ENCODE measurements at regions not wholly inside any gene's neighbourhood (a gene's known extent, or its start where the extent isn't known, plus 50 kb on each side); places are given as distances from the start of the nearest gene placed in this dataset.

GRCh38 chr3:87175732-87176131 is 51.4 kb upstream of the CHMP2B start:
- no peaks in the 10 kb centered on the region for H3K36me3 ChIP-seq (ENCODE audit: control insufficient read depth, insufficient read depth, low read length, severe bottlenecking)
- peak; percentile 52 for DNase-seq (ENCODE audit: low read depth)
- H3K4me3 ChIP-seq (ENCODE audit: low read length), result peak overlapping the region; percentile 18
- peaks cover 8% of the 10 kb centered on the region for H3K4me1 ChIP-seq (ENCODE audit: control insufficient read depth, insufficient read depth, low read length)
- no peaks in the 10 kb centered on the region for H3K27me3 ChIP-seq (replicated peaks; ENCODE audit: control insufficient read depth, insufficient read depth, low read length)
- no peak overlapping the region for H3K9ac ChIP-seq (ENCODE audit: low read length)
- H3K9me3 ChIP-seq (ENCODE audit: control insufficient read depth, low read length), result no peaks in the 10 kb centered on the region

DNA sequence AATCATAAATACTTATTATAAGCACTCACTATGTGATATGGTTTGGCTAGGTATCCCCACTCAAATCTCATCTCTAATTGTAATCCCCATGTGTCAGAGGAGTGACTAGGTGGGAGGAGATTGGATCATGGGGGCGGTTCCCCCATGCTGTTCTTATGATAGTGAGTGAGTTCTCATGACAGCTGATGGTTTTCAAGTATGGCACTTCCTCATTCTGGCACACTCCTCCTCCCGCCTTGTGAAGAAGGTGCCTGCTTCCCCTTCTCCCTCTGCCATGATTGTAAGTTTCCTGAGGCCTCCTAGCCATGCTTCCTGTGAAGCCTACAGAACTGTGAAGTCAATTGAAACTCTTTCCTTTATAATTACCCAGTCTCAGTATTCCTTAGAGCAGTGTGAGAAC is 53.3 kb upstream of the CHMP2B start:
- no peak for DNase-seq (ENCODE audit: low read depth)
- Histone ChIP-seq H3K4me3 (ENCODE audit: low read length) (no peak overlapping the region), H3K4me1 (ENCODE audit: control insufficient read depth, insufficient read depth, low read length) (peaks cover 8% of the 10 kb centered on the region), H3K27me3 (replicated peaks; ENCODE audit: control insufficient read depth, insufficient read depth, low read length) (no peaks in the 10 kb centered on the region), H3K9me3 (ENCODE audit: control insufficient read depth, low read length) (no peaks in the 10 kb centered on the region), H3K36me3 (ENCODE audit: control insufficient read depth, insufficient read depth, low read length, severe bottlenecking) (no peaks in the 10 kb centered on the region), H3K9ac (ENCODE audit: low read length) (no peak overlapping the region)

- H3K36me3 ChIP-seq (ENCODE audit: control insufficient read depth, insufficient read depth, low read length, severe bottlenecking), result no peaks in the 10 kb centered on the region
- H3K4me1 ChIP-seq (ENCODE audit: control insufficient read depth, insufficient read depth, low read length), result peaks cover 8% of the 10 kb centered on the region
- H3K27me3 ChIP-seq (replicated peaks; ENCODE audit: control insufficient read depth, insufficient read depth, low read length), result no peaks in the 10 kb centered on the region
- no peak overlapping the region for H3K4me3 ChIP-seq (ENCODE audit: low read length)
- peak; percentile 30 for DNase-seq (ENCODE audit: low read depth)
- H3K9ac ChIP-seq (ENCODE audit: low read length), result no peak overlapping the region
- no peaks in the 10 kb centered on the region for H3K9me3 ChIP-seq (ENCODE audit: control insufficient read depth, low read length)
Measured at GRCh38 chr3:87173071-87173470, 54.0 kb upstream of the CHMP2B start.

DNA sequence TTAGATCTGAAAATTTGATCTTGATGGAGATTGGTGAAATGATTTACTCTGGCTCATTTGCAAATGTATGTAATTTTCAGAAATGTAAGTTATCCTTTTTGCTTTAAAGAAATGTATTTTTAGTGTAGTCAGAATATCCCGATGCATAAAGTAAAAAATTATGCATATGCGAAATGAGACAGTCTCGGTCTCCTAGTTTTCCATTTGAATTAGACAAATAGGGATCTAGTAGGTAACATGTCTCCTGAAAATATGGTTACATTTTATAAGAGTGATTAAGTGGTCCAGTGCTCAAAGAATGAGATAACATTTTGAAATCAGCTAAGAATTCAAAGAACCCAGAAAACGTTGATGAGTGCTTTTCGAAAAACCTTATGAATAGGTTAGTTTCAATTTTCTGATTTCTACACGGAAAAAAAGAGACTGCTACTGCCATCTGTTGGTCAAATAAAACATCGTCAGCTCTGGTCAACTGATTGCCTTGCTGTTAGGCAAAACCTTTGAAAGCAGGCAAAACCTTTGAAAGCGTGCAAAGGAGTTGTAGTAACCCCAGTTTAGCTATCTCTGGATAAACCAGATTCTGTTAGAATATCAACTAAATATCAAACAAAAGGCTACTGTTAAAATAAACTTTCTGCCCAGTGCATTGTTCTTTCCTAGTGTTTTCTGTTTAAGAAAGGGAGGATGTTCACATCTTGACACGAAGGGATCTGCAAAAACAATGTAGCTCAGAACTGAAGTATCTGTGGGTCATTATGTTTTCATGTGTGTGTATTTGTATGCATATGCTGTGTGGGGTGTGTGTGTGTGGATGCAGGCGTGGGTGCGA is 59.3 kb upstream of the CHMP2B start:
- Histone ChIP-seq H3K4me3 (ENCODE audit: low read length) (peak overlapping the region; percentile 87), H3K9me3 (ENCODE audit: control insufficient read depth, low read length) (no peaks in the 10 kb centered on the region), H3K36me3 (ENCODE audit: control insufficient read depth, insufficient read depth, low read length, severe bottlenecking) (no peaks in the 10 kb centered on the region), H3K4me1 (ENCODE audit: control insufficient read depth, insufficient read depth, low read length) (no peaks in the 10 kb centered on the region), H3K27me3 (replicated peaks; ENCODE audit: control insufficient read depth, insufficient read depth, low read length) (no peaks in the 10 kb centered on the region), H3K9ac (ENCODE audit: low read length) (peak overlapping the region; percentile 87)
- DNase-seq (ENCODE audit: low read depth), result peak; percentile 88

- no peaks in the 10 kb centered on the region for H3K27me3 ChIP-seq (replicated peaks; ENCODE audit: control insufficient read depth, insufficient read depth, low read length)
- H3K9ac ChIP-seq (ENCODE audit: low read length), result no peak overlapping the region
- H3K4me1 ChIP-seq (ENCODE audit: control insufficient read depth, insufficient read depth, low read length), result no peaks in the 10 kb centered on the region
- H3K4me3 ChIP-seq (ENCODE audit: low read length), result no peak overlapping the region
- H3K9me3 ChIP-seq (ENCODE audit: control insufficient read depth, low read length), result no peaks in the 10 kb centered on the region
- DNase-seq (ENCODE audit: low read depth), result no peak
- H3K36me3 ChIP-seq (ENCODE audit: control insufficient read depth, insufficient read depth, low read length, severe bottlenecking), result no peaks in the 10 kb centered on the region
Measured at GRCh38 chr3:87164245-87164644, 62.9 kb upstream of the CHMP2B start.

DNA sequence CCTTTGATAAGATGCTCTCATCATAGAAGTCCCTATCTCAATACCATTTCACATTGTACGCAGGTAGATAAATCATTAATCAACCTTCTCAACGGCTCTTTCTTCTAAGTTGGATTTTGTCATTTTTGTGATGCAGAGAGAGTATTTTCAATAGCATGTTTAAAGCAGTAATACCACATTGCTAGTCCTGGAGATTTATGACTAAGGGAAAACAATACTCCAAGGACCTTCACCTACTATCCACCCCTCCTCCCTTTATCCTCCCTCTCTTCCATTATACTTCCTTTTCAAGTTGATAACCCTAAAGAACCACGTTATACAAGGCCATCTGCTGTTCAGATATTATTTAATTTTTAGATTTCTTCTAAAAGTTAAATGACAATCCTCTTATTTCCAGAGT is 65.3 kb upstream of the CHMP2B start:
- H3K9ac ChIP-seq (ENCODE audit: low read length), result no peak overlapping the region
- H3K27me3 ChIP-seq (replicated peaks; ENCODE audit: control insufficient read depth, insufficient read depth, low read length), result no peaks in the 10 kb centered on the region
- no peak for DNase-seq (ENCODE audit: low read depth)
- no peaks in the 10 kb centered on the region for H3K9me3 ChIP-seq (ENCODE audit: control insufficient read depth, low read length)
- no peak overlapping the region for H3K4me3 ChIP-seq (ENCODE audit: low read length)
- no peaks in the 10 kb centered on the region for H3K36me3 ChIP-seq (ENCODE audit: control insufficient read depth, insufficient read depth, low read length, severe bottlenecking)
- H3K4me1 ChIP-seq (ENCODE audit: control insufficient read depth, insufficient read depth, low read length), result no peaks in the 10 kb centered on the region

- no peaks in the 10 kb centered on the region for H3K27me3 ChIP-seq (replicated peaks; ENCODE audit: control insufficient read depth, insufficient read depth, low read length)
- no peak overlapping the region for H3K4me3 ChIP-seq (ENCODE audit: low read length)
- H3K9ac ChIP-seq (ENCODE audit: low read length), result no peak overlapping the region
- no peaks in the 10 kb centered on the region for H3K36me3 ChIP-seq (ENCODE audit: control insufficient read depth, insufficient read depth, low read length, severe bottlenecking)
- H3K9me3 ChIP-seq (ENCODE audit: control insufficient read depth, low read length), result no peaks in the 10 kb centered on the region
- no peak for DNase-seq (ENCODE audit: low read depth)
- H3K4me1 ChIP-seq (ENCODE audit: control insufficient read depth, insufficient read depth, low read length), result no peaks in the 10 kb centered on the region
Measured at GRCh38 chr3:87161417-87161816, 65.7 kb upstream of the CHMP2B start.

GRCh38 chr3:87161013-87161412 is 66.1 kb upstream of the CHMP2B start:
- no peak for DNase-seq (ENCODE audit: low read depth)
- H3K4me1 ChIP-seq (ENCODE audit: control insufficient read depth, insufficient read depth, low read length), result no peaks in the 10 kb centered on the region
- no peaks in the 10 kb centered on the region for H3K9me3 ChIP-seq (ENCODE audit: control insufficient read depth, low read length)
- H3K9ac ChIP-seq (ENCODE audit: low read length), result no peak overlapping the region
- H3K27me3 ChIP-seq (replicated peaks; ENCODE audit: control insufficient read depth, insufficient read depth, low read length), result no peaks in the 10 kb centered on the region
- H3K36me3 ChIP-seq (ENCODE audit: control insufficient read depth, insufficient read depth, low read length, severe bottlenecking), result no peaks in the 10 kb centered on the region
- H3K4me3 ChIP-seq (ENCODE audit: low read length), result no peak overlapping the region

DNA sequence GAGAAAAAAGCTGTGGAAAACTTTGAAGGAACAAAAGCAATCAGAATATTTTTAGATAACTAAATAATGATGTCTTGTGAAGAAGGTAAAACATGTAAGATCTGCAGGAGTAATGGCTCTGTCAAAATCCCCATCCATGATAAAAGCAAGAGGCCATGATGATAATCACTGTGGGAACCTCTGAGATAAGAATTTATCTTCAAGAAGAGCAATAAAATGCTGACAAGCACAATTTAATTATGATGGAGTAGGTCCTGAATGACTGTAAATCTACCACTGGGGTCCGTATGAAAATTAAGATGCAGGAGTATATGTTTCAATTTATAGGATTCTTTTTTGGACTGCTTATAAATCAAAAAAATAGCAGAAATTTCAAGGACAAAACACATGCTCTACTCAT is 68.3 kb upstream of the CHMP2B start:
- no peak for DNase-seq (ENCODE audit: low read depth)

DNA sequence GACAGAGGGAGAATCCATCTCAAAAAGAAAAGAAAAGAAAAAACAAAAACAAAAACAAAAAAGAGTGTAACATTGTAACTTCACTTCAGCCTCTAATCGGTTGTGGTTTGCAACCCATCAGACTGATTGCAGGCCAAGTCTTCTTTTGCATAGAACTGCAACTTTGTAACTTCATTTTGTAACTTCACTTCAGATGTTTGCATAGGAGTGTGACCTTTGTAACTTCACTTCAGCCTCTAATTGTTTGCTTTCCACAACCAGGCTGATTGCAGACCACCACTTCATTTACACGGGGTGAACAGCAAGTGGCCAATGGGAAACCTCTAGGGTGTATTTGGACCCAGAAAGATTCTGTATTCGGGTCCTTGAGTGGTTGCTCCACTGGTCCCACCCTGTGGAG is 79.1 kb upstream of the CHMP2B start:
- no peak for DNase-seq (ENCODE audit: low read depth)
- Histone ChIP-seq H3K36me3 (ENCODE audit: control insufficient read depth, insufficient read depth, low read length, severe bottlenecking) (no peaks in the 10 kb centered on the region), H3K27me3 (replicated peaks; ENCODE audit: control insufficient read depth, insufficient read depth, low read length) (no peaks in the 10 kb centered on the region), H3K4me1 (ENCODE audit: control insufficient read depth, insufficient read depth, low read length) (peaks cover 1% of the 10 kb centered on the region), H3K9me3 (ENCODE audit: control insufficient read depth, low read length) (no peaks in the 10 kb centered on the region), H3K9ac (ENCODE audit: low read length) (no peak overlapping the region), H3K4me3 (ENCODE audit: low read length) (no peak overlapping the region)

More for the DNA sequence above, 68.3 kb upstream of the CHMP2B start:
- Histone ChIP-seq H3K36me3 (ENCODE audit: control insufficient read depth, insufficient read depth, low read length, severe bottlenecking) (no peaks in the 10 kb centered on the region), H3K27me3 (replicated peaks; ENCODE audit: control insufficient read depth, insufficient read depth, low read length) (no peaks in the 10 kb centered on the region), H3K9me3 (ENCODE audit: control insufficient read depth, low read length) (no peaks in the 10 kb centered on the region), H3K4me1 (ENCODE audit: control insufficient read depth, insufficient read depth, low read length) (peaks cover 6% of the 10 kb centered on the region), H3K9ac (ENCODE audit: low read length) (no peak overlapping the region), H3K4me3 (ENCODE audit: low read length) (no peak overlapping the region)

- no peak for DNase-seq (ENCODE audit: low read depth)
- no peak overlapping the region for H3K9ac ChIP-seq (ENCODE audit: low read length)
- no peaks in the 10 kb centered on the region for H3K36me3 ChIP-seq (ENCODE audit: control insufficient read depth, insufficient read depth, low read length, severe bottlenecking)
- no peaks in the 10 kb centered on the region for H3K4me1 ChIP-seq (ENCODE audit: control insufficient read depth, insufficient read depth, low read length)
- no peaks in the 10 kb centered on the region for H3K9me3 ChIP-seq (ENCODE audit: control insufficient read depth, low read length)
- no peaks in the 10 kb centered on the region for H3K27me3 ChIP-seq (replicated peaks; ENCODE audit: control insufficient read depth, insufficient read depth, low read length)
- no peak overlapping the region for H3K4me3 ChIP-seq (ENCODE audit: low read length)
Measured at GRCh38 chr3:87147562-87147961, 79.5 kb upstream of the CHMP2B start.

DNA sequence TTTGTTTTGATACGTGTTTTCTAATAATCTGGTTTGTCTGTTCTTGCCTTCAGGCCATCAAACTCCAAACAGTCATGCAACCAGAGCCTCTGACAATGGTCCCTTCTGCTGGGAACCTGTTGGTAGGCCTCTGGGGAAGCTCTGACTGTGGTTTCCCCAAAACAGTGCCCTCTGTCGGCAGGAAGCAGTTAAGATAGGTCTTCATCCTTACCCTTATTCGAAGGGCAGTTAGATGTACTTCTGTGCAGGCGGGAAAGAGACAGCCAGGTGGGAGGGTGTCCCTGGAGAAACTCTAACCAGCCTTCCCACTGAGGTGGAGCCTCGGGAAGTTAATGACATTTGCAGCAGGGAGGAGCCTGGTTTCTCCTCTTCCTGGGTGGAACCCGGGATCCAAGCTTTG is 81.6 kb upstream of the CHMP2B start:
- Histone ChIP-seq H3K9ac (ENCODE audit: low read length) (no peak overlapping the region), H3K36me3 (ENCODE audit: control insufficient read depth, insufficient read depth, low read length, severe bottlenecking) (no peaks in the 10 kb centered on the region), H3K9me3 (ENCODE audit: control insufficient read depth, low read length) (peaks cover 14% of the 10 kb centered on the region), H3K4me3 (ENCODE audit: low read length) (no peak overlapping the region), H3K4me1 (ENCODE audit: control insufficient read depth, insufficient read depth, low read length) (no peaks in the 10 kb centered on the region), H3K27me3 (replicated peaks; ENCODE audit: control insufficient read depth, insufficient read depth, low read length) (no peaks in the 10 kb centered on the region)
- DNase-seq (ENCODE audit: low read depth), result no peak

All from adipocyte (in vitro differentiated cells).